ENCODE measurements at regions not wholly inside any gene's neighbourhood (a gene's known extent, or its start where the extent isn't known, plus 50 kb on each side); places are given as distances from the start of the nearest gene placed in this dataset.

DNA sequence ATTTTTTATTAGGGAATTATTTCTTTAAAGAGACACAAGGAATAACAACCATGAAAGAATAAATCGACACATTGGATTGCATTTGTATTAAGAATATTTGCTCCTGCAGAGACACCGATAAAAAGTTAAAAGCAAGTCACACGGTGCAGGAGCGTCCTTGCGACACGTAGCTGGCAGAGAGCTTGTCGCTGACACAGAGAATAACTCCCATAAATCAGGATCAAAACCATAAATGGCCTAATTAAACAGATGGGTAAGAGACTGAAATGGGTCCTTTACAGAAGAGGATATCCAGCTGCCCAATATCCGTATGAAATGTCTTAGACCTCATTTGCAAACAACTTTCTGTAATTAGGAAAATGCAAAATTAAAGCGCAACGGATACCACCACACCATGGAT, 126.1 kb upstream of the SNTG2 start:
- no peak for DNase-seq

- DNase-seq, result no peak
Observed at GRCh38 chr2:821546-821945, 129.1 kb upstream of the SNTG2 start.

DNA sequence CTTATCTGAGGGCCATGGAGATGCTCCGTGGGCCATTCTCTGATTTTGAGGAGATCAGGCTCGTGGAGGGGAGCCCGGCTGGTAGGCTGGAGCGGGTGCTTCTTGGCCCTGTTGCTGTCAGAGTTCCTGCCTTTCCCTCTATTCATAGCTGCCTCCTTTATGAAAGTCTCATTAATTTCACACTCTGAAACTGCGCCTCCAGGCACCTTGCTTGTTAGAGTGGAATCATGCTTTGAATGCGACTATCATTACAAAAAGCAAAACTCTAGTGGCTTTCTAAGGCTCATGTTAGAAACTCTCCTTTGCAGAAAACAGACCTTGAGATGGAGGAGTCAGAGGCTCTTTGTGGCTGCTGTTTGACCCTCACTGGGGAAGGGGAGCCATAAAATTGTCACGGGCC, 131.0 kb upstream of the SNTG2 start:
- DNase-seq, result no peak

DNA sequence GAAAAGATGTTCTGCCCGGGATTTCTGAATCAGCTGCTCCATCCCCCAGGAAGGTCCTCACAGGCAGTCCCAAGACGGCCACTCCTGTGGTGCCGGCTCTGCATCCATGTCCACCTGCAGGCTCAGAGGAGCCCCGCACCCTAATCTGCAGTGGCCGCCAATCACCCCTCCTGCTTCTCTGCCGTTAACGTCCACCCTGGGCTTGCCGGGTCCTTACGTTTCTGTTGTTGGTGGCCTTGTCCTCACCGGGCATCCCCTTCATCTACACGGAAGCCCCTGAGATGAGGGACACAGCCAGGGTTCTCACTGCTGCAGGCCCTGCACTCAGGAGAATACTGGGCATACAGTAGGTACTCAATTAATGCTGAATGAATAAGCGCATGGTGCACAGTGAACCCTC, 131.5 kb upstream of the SNTG2 start:
- no peak for DNase-seq

DNA sequence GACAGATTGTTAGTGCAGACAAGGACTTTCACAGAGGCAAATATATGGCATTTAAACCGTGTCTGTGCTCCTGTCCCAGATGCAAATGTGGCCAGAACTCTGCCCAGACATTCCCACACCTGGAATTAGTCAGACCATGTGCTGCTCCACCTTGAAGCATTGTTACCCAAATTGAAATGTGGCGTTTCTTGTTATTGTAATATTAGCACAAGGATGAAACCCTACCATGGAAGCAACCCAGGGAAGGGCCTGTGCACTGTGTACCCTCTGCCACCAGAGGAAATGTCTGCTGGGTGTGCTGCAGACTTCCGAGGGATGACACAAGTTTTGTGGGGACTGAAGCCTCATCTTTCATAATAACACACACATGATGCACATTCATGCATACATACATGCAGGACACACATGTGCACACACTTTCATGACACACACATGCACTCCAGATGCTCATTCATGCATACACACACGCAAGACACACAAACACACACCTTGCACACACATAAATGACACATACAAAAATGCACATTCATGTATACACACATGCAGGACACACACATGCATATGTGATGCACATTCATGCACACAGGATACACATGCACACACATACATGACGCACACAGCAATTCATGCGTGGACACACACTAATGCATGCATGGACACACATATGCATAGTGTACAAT, 133.2 kb upstream of the SNTG2 start:
- DNase-seq, result no peak

GRCh38 chr2:816278-816677, 134.4 kb upstream of the SNTG2 start:
- DNase-seq, result no peak

DNA sequence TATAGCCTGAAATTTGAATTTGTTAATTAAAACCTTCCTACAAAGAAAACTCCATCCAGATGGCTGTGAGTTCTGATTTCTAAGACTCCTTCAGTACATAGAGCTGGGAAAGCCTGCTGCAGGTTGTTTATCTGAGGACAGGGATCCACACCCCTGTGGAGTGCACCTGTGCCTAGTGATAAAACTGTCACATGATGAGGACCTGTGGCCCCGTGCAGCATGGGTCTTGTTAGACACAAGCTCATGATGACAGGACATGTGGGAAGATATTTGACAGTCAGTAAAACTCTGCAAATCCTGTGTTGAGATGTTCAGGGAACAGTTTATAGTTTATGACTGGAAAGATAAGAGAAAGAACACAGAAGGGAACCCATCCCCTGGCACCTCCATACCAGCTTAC, 133.2 kb upstream of the TMEM18 start:
- no peak for DNase-seq

DNA sequence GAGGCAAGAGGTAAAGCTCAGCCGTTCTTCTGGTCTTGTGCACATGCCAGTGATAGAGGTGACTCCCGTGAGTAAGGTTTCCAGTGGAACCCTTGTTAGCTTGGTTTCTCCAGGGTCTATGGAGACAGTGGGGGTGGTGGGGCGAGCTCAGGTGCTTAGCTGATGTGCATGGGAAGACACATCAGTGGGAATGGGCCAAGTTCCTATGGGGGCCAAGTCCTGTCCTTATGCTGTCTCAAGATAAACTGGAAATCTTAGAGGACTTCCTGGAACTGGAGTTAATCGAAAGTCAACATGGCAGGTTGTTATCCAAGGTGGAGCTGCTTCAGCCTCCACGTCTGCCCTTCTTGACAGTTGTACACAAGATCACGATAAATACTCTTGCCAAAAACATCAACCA, 130.1 kb upstream of the TMEM18 start:
- no peak for DNase-seq

- DNase-seq, result no peak
Observed at GRCh38 chr2:805664-806063, 128.5 kb upstream of the TMEM18 start.

DNA sequence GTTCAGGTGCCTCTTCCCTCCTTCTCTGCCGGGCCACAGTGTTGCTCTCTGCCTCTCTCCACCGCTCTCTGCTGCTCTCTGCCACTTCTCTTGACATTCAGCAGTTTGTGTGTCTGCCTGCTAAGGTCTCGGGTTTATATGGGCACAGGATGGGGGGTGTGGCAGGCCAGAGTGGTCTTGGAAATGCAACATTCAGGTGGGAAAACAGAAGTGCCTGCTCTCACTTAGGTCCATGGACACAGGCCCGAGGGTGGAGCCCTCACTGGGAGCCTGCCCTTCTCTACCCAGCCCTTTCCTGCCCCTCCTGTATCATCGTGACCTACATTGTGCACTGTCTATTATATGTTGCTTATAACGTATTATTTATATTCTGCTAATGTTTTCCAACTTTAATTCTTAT, 120.8 kb upstream of the TMEM18 start:
- no peak for DNase-seq

GRCh38 chr2:797556-797955, 120.3 kb upstream of the TMEM18 start:
- DNase-seq, result no peak

- DNase-seq, result no peak
Observed at GRCh38 chr2:796141-796985, 119.2 kb upstream of the TMEM18 start.

GRCh38 chr2:795531-796041, 118.4 kb upstream of the TMEM18 start:
- DNase-seq, result no peak

DNA sequence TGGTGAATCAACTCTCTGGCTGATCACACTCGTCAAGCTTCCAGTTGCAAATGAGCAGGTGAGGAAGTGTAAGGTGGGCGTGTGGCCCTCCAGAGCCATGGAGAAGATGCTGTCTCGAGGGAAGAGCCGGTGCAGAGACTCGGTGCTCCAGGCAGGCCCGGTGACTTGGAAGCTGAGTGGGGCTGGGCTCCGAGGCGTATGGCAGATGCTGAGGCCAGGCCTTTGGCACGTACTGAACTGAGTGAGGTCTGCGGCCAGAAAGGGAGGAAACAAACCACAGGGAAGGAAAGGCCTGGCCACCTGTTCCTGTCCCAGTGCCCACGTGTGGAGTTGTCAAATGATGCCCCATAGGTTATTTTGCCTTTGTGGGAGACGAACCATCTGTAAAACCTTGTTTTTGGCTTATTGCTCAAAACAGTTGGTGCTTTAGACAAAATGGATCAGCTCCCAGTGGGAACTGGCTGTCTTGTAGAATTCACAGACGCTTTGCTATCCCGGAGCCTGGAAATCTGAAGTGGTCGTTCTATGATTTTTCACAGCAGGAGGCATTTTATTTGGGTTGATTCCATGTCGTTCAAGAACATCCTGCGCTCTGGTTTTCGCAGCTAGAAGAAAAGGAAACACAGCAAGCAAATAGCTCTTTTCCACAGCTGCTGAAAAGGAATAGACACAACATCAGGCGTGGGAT, 117.5 kb upstream of the TMEM18 start:
- DNase-seq, result no peak

- DNase-seq, result no peak
Observed at GRCh38 chr2:793236-793635, 116.0 kb upstream of the TMEM18 start.

- DNase-seq, result no peak
Observed at GRCh38 chr2:792687-793086, 115.5 kb upstream of the TMEM18 start.

- DNase-seq, result no peak
Observed at GRCh38 chr2:790634-791245, 113.5 kb upstream of the TMEM18 start.

DNA sequence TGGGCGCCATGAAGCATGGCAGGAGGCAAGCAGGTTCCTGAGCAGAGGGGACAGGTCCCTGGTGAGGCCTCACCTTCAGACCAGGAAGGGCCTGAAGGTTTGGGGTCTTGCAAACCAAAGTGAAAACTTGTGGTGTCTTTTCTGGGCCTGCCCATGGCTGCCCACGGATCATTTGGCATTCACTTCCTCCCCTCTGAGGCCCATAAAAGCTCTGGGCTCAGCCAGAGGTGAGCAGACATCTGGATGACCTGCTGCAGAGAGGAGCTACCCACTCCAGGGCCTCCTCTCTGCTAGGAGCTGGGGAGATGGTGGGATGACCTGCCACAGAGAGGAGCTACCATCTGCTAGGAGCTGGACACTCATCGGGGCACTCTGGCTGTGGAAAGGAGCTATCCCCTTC, 112.9 kb upstream of the TMEM18 start:
- DNase-seq, result no peak

DNA sequence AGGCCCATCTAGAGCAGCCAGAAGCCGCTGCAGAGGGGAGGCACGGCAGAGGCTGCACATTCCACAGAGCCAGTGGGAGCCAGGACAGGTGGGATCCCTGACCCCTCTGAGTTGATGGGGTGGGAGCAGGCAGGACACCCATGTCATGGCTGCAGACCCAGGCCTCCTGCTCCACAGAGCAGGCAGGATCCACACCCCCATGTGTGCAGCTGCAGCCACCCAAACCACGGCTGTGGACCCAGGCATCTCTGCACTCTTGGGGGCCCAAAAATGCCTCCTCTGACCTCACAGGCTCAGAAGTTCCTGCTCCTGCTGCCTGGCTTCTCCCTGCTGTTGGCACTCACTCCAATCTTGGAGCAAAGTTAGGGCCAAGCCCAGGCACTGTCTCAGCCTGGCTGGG, 112.3 kb upstream of the TMEM18 start:
- DNase-seq, result no peak

DNA sequence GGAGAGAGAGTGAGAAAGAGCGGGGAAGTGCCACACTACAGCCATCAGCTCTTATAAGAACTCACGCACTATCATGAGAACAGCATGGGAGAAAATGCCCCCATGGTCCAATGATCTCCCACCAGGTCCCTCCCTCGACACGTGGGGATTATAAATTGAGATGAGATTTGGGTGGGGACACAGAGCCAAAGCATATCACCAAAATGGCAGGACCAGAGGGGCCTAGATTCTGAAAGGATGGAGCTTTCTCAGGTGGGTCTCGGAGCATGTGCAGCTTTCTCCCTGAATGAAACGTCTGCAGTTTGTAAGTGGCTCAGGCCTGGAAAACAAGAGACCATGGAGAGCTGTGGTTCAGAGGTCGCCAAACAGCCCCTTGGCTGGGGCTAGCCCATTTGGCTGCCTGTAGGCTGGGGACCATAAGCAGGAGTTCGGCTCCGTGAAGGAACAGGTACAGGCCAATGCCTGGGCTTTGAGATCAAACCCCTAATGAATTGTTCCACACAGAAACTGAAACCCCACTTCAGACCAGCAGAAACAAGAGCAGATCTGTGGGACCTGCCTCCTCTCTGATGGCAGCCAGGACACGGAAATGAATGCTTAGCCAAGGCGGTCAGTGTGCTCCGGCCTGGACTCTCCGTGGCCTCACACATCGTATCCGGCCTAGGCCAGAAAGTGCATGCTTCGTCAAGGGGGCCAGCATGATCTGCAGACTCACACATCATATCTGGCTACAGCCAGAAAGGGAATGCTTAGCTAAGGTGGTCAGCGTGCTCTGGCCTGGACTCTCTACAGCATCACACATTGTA, 111.2 kb upstream of the TMEM18 start:
- no peak for DNase-seq

DNA sequence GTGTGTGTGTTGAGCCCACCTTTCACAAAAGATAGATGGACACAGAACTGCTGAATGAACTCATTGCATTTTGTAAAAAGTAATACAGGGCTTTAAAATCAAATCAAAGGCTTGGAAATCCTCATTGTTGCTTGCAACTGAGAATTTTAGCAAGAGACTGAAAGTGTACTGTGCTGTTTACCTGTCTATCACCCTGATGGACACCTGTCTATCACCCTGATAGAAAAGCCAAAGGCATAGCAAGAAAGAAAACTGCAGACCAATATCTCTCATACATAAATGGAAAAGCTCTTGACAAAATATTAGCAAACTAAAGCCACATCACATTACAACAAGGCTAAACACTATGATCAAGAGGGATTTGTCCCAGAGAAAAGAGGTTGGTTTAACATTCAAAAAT, 107.5 kb upstream of the TMEM18 start:
- no peak for DNase-seq

DNA sequence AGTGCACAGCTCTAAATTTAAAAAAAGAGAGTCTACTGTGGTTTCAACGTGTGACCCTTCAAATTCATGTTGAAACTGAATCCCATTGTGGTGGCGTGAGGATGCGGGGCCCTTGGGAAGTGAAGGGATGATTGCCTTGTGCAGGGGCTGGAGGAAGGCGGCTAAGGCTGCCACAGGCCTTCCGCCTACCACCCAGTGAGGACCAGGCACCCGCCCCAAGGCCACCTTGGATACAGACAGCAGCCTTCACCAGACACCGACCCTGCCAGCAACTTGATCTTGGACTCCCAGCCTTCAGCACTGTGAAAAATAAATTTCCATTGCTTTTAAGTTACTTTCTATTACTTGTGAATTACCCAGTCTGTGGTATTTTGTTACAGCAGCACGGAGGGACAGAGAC, 103.4 kb upstream of the TMEM18 start:
- no peak for DNase-seq

- no peak for DNase-seq
Observed at GRCh38 chr2:780002-780401, 102.8 kb upstream of the TMEM18 start.

Data from CD4-positive, alpha-beta T cell treated with Interleukin-21 for 1 hour (primary cell).